ENCODE measurements at regions not wholly inside any gene's neighbourhood (a gene's known extent, or its start where the extent isn't known, plus 50 kb on each side); places are given as distances from the start of the nearest gene placed in this dataset.
"Not testable (repeated sequence)": the region's sequence is repeated elsewhere in the genome, so short reads cannot be mapped to it uniquely, and the experiment has no call there.

DNA sequence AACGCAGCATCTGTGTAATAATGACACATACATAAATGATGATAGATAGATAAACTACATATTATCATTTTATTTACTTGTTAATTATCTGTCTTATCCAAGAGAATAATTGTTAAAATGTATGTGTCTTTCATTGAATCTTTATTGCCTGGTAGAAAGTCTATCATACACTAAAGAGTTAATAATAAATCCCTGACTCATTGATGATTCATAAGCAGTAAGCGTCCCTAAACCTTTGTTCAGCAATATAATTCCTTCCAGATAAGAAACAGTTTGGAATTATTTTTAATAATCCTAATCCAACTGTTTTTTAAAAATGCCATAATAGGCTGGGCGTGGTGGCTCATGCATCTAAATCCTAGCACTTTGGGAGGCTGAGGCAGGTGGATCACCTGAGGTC, 655.6 kb upstream of the CNTN5 start:
- no peak for DNase-seq (ENCODE audit: low read depth in 4 of 4, low spot score in 3 of 4)

DNA sequence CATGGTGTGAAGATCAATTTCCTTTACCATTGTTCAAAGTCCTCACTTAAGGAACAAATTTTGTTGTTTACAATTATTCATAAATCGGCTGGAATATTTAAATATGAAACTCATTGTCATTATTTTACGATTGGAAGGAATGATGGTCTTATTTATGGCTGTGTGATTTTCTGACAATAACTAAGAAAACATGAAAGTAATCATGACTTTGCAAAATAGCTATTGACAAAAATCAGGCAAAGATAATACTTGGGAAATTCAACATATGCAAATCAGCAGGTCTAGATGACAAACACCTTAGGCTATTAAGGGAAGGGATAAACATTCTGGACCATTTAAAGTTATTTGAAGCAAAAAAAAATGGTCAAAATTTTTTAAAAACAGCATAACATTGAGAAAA, 654.8 kb upstream of the CNTN5 start:
- DNase-seq (ENCODE audit: low read depth in 4 of 4, low spot score in 3 of 4) = no peak

DNA sequence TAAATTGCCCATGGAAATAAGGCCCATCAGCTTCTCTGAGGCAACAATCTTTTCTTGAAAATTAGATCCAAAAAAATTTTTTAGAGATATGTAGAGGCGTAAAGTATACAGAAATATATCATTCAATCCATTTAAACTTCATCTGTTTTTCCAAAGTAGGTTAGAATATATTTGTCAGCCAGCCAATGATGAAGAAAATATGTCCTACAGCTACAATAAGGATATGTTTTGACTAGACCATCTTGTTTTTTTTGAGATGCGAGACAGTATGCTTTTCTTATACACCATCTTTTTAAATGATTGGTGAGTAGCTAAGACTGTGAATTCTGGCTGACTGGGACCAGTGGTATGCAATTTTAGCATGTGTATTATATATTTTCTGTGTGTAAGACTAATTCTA, 630.4 kb upstream of the CNTN5 start:
- no peak for DNase-seq (ENCODE audit: low read depth in 4 of 4, low spot score in 3 of 4)

DNA sequence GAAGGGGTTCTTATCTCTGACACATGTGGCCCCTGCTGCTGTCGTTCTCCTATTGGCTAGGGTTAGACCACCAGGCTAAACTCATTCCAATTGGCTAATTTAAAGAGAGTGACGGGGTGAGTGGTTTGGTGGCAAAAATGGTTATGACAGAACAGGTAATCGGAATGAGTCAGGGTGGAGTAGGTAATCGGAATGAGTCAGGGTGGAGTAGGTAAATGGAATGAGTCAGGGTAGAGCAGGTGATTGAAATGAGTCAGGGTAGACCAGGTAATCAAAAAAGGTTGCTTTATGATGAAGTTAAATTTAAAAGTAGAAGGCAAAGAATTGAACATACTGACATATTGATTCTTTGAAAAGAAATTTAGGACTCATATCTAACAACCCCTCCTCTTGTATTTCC, 626.2 kb upstream of the CNTN5 start:
- DNase-seq (ENCODE audit: low read depth in 4 of 4, low spot score in 3 of 4) = not testable (repeated sequence)

DNA sequence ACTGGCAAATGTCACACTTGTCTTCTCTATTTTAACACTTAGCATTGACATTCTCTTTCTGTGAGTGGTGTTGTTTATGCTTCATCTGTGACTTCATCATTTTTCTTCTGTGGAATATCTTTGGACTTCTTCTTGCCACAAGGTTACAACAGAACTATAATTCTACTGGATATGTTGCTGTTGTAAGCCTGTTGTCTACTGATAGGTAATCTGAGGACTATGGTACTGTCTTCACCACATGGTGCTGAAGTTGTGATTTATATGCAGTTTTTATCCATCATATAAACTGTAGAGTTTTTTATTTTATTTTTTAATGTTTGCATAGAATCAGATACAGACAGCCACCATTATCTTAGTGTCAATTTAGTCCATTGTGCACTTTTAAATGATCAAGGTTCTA, 622.2 kb upstream of the CNTN5 start:
- no peak for DNase-seq (ENCODE audit: low read depth in 4 of 4, low spot score in 3 of 4)

DNA sequence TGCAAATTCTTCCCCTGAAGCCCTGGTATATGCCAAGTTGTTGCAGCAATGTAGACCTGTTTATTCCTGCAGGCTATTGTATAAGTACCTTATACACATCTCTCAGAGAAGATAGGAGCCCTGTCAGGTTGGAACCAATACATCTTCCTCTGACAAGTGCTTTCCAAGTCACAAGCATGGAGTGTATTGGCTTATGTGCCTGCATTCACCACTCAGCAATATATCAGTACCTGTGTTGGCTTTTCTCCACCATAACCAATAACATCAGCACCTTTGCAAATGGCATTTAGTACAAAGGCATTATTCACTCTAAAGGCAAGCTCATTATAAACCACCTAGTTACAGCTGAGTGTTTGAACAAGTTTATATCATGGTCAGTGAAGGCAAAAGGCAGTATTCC, 611.7 kb upstream of the CNTN5 start:
- no peak for DNase-seq (ENCODE audit: low read depth in 4 of 4, low spot score in 3 of 4)

DNA sequence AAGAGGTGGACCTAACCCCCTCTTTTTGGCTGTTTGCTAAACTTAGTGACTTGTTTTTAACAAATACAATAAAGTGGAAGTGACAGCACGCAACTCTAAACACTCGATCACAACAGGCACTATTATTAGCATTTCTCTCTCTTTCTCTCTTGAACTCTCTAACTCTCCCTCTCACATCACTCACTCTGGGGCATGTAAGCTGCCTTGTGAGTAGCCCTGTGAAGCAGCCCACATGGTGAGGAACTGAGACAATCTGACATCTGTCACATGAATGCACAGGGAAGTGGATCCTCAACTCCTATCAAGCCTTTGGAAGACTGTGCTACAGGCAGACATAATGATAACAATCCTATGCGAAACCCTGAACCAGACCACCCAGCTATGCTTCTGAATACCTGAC, 609.0 kb upstream of the CNTN5 start:
- no peak for DNase-seq (ENCODE audit: low read depth in 4 of 4, low spot score in 3 of 4)

DNA sequence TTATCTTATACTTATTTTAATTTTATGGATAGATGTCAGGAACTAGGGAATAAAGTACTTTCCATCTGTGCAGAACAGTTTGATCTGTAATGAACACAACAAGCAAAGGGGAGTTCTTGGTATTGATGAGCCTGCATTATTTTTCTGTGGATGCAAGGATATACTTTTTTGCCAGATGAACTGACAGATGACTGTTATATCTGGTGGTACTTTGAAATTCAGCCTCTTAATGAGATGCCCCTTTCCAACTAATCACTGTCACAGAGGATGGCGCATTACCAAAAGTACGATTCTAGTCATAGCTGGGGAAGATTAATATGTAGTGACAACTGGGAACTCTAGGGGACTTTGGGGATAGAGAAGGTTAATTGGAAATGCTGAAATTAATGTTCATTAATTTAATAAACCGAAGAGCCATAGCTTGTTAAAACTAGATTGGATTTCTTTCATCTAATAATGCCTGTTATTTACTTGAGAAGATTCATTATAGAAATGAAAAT, 603.4 kb upstream of the CNTN5 start:
- no peak for DNase-seq (ENCODE audit: low read depth in 4 of 4, low spot score in 3 of 4)

DNA sequence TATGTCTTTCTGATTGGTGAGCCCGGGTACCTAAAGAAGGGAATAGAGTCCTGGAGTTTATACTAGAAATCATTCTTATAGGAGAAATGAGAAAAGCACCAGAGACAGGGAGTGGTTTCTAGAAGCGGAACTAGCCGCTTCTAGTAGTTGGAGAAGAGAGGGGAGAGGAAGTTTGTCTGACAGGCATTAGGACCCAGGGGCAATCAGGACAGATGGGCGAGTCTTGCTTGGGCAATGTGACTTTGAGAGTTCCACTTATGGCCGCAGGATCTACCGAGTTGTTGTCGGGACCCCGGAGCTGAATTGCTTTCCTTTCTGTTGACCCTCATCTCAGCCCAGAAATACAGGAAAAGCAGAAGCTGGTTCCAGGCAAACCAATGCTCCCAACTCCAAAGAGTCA, 596.8 kb upstream of the CNTN5 start:
- DNase-seq (ENCODE audit: low read depth in 4 of 4, low spot score in 3 of 4) = no peak

DNA sequence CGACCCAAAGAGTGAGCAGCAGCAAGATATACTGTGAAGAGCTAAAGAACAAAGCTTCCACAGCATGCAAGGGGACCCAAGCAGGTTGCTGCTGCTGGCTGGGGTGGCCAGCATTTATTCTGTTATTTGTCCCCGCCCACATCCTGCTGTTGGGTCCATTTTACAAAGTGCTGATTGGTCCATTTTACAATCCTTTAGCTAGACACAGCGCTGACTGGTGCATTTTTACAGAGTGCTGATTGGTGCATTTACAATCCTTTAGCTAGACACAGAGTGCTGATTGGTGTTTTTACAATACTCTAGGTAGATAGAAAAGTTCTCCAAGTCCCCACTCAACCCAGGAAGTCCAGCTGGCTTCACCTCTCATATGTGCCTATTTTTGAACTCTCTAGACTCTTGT, 596.0 kb upstream of the CNTN5 start:
- not testable (repeated sequence) for DNase-seq (ENCODE audit: low read depth in 4 of 4, low spot score in 3 of 4)

DNA sequence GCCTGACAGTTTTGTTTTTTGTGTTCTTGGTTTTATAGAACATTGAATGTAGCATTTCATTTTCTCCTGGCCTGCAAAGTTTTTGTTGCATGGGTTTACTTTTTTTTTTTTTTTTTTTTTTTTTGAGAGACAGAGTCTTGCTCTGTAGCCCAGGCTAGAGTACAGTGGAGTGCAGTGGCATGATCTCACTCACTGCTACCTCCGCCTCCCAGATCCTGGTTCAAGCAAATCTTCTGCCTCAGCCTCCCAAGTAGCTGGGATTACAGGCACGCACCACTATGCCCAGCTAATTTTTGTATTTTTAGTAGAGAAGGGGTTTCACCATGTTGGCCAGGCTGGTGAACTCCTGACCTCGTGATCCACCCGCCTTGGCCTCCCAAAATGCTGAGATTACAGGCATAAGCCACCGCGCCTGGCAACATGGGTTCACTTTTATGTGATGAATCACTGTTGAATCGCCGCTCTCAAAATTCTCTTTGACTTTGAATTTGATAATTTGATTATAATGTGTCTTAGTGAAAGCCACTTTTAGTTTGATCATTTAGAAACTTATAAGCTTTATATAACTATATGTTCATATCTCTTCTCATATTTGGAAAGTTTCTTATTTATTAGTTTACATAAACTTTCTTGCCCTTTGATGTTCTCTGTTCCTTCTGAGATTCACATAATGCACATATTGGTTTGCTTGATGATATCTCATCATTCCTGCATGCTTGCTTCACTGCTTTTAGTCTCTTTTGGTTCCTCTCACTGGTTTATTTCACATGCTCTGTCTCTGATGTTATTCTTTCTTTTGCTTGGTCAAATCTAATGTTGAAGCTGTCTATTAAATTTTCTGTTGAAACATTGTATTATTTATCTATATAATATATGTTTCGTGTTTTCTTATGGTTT, 589.0 kb upstream of the CNTN5 start:
- DNase-seq (ENCODE audit: low read depth in 4 of 4, low spot score in 3 of 4) = no peak

DNA sequence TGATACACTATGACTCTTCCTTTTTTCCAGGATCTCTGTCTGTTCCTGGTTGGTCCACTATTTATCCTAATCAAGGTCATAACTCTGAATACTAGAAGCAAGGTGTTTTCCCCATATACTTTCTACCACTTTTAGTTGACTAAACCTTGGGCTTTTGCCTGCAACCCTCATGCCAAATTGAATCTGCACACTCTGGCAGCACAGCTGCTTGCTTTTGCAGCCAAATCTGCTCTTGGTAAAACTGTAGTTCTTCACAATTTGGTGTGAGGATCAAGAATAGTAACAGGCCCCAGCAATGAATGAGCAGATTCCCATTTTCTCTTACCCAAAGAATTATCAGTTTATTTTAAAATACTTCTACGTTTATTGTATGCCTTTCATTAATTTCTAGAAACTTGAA, 586.5 kb upstream of the CNTN5 start:
- no peak for DNase-seq (ENCODE audit: low read depth in 4 of 4, low spot score in 3 of 4)

DNA sequence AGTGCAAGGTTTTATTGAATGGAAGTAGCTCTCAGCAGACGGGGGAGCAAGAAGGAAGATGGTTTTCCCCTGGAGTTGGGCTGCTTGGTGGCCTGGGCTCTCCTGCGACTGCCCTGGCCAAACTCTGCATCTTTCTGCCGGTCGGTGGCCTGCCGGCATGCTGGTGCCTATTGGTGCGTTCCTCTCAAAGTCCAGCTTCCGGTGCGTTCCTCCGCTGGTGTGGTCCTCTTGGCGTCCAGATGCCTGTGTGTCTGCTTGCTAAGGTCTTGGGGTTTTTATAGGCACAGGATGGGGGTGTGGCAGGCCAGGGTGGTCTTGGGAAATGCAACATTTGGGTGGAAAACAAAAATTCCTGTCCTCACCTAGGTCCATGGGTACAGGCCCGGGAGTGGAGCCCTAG, 567.4 kb upstream of the CNTN5 start:
- no peak for DNase-seq (ENCODE audit: low read depth in 4 of 4, low spot score in 3 of 4)

DNA sequence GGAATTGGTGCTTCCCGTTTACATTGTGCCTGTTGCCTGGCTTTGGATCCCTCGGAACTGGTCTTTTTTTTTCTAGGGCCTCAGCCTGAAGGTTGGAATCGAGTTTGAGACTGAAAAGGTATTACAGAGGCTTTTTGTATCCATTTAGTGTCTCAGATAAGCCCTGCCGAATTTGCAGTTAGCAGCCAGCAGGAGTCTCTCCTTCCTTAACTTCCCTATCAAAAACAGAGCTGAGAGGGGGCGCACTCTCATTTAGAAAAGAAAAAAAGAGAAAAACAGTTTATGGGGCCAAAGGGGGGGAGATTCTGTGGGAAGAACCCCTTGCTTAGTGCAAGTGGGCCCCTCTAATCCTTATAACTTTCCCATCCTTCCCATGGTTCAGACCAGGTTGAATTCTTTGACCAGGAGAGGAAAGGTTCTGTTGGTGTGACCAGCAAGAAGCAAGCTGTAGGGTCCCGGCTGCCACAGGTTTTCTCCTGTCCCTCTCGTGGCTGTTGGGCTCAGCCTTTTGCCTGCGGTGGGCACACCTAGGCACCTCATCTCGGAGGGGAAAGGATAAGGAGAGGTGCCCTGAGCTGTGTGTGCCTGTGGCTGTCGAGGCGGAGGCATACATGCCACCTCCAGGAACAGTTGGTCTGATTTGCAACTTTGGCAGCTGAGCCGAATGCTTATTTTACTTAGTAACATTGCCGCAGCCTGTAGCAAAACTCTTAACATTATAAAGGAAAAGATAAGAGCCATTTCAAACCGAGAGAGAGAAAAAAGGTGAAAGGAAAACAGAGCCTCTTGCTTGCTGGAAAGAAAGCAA, 565.0 kb upstream of the CNTN5 start:
- DNase-seq (ENCODE audit: low read depth in 4 of 4, low spot score in 3 of 4) = no peak

DNA sequence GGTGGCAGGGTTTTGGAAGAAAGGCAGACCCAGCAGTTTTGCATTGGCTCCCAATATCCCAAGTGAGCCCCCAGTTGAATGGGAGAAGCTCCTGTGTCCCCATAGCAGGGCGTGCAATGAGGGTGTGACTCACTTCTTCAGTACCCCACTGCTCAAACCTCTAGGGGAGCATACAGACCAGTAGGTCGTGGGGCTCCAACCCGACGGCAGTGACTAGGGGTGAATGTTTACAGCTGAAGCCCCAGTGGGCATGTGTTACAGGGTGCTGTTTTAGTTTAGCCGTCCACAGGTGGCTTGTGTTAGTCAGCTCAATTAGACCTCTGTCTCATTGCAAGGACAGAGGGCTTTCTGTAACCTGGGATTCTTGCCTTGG, 564.5 kb upstream of the CNTN5 start:
- DNase-seq (ENCODE audit: low read depth in 4 of 4, low spot score in 3 of 4) = no peak

DNA sequence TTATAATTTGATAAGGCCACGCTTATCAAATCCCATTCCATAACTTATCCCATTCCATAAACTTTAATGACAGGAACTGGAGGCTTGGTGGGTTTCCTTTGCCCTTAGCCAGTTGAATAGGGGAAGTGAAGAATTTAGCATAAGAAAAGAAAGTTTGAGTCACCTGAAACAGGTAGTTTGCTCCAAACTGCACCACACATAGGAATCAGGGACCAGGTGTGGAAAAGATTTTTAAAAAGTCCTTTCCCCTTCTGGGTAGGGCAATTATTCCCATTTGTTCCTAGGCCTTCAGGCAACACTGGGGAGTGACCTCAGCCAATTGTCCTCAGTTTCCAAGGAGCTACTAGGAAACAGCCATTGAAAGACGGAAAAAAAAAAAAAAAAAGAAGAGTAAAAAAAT, 525.7 kb upstream of the CNTN5 start:
- DNase-seq (ENCODE audit: low read depth in 4 of 4, low spot score in 3 of 4) = no peak

DNA sequence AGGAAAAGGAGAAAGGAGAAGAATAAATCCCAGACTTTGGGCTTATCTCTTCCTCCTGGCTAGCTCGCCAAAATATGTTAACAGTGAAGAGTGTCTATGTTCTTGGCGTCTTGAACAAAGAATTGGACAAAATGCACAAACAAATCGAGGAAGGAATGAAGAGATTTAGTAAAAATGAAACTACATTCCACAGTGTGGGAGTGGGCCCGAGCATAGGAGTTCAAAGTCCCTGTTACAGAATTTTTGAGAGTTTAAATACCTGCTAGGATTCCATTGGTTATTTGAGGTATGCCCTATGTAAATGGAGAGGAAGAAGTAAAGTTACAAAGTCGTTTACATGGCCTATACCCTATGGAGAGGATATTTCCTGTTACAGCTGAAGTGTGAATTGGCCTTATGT, 525.1 kb upstream of the CNTN5 start:
- DNase-seq (ENCODE audit: low read depth in 4 of 4, low spot score in 3 of 4) = no peak

DNA sequence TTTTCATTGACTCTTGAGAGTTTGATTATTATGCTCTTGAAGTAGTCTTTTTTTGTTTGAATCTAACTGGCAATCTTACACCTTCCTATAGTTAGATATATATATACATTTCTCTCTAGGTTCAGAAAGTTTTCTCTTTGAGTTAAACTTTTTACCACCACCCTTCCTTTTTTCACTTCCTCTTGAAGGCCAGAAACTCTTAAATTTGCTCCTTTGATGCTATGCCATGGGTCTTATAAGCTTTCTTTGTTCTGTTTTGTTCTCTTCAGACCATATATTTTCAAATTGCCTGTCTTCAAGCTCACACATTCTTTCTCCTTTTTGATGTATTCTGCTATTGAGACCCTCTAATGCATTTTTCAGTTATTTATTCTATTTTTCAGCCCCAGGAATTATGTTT, 513.5 kb upstream of the CNTN5 start:
- DNase-seq (ENCODE audit: low read depth in 4 of 4, low spot score in 3 of 4) = no peak

DNA sequence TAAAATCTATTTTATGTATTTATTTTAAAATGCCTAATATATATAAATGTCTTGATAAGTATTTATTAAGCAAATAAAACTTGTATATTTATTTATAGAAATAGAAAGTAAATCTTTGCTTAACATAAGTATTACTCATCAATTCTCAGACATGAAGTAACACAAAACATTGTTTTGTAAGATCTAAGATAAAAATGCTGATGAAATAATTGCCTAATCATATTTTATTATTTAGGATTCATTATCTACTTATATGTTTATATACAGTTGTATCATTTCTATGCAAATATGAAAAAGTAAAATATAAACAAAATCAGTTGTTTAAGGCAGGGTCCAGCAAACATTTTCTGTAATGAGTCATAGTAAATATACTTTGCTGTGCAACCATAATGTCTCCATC, 507.8 kb upstream of the CNTN5 start:
- DNase-seq (ENCODE audit: low read depth in 4 of 4, low spot score in 3 of 4) = no peak

DNA sequence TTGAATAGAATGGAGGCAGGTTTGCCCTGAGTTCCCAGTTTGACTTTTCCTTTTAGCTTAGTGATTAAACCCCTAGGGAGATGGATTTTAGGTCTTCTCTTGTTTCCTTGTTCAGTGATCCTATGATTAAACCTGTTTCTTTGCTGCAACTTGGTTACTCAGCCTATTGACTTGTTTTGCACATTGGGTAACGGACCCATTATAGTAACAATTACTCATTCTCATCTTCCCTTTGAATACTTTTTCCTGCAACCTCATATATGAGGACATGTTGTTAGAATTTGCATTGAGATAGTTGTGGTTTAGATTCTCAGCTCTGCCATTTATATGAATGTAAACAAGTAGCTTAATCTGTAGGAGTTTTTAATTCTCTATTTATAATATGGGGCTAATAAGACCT, 489.2 kb upstream of the CNTN5 start:
- DNase-seq (ENCODE audit: low read depth in 4 of 4, low spot score in 3 of 4) = no peak

DNA sequence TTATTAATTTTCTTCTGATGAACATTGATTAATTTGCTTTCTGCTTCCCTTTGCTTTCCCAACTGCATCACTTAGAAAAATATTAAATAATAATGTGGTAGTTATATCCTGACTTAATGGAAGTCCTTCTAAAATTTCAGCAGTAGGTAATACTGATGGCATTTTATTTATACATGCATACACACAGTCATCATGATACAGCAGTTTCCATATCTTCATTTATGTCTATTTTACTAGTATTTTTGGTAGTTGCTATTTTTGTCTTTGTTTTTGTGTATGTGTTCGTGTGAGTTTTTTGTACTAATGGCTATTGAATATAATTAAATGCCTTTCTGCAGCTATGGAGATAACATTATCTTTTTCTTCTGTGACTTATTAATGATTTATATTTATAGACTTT, 484.7 kb upstream of the CNTN5 start:
- DNase-seq (ENCODE audit: low read depth in 4 of 4, low spot score in 3 of 4) = no peak

DNA sequence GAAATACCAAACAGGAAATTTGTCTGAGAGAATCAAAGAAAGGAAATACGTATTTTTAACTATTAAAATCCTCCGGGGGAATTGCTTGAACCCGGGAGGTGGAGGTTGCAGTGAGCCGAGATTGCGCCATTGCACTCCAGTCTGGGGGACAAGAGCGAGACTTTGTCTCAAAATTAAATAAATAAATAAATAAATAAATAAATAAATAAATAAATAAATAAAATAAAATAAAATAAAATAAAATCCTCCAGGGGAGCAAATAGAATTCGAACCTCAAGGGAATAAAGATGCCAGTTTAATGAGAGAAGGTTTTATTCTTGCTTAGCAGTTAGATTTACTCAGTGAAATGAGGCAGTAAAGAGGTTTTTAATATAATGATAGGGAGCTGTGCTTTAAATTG, 482.4 kb upstream of the CNTN5 start:
- not testable (repeated sequence) for DNase-seq (ENCODE audit: low read depth in 4 of 4, low spot score in 3 of 4)

Data from left renal pelvis (tissue), 4 donors.